ENCODE measurements at regions not wholly inside any gene's neighbourhood (a gene's known extent, or its start where the extent isn't known, plus 50 kb on each side); places are given as distances from the start of the nearest gene placed in this dataset.

DNA sequence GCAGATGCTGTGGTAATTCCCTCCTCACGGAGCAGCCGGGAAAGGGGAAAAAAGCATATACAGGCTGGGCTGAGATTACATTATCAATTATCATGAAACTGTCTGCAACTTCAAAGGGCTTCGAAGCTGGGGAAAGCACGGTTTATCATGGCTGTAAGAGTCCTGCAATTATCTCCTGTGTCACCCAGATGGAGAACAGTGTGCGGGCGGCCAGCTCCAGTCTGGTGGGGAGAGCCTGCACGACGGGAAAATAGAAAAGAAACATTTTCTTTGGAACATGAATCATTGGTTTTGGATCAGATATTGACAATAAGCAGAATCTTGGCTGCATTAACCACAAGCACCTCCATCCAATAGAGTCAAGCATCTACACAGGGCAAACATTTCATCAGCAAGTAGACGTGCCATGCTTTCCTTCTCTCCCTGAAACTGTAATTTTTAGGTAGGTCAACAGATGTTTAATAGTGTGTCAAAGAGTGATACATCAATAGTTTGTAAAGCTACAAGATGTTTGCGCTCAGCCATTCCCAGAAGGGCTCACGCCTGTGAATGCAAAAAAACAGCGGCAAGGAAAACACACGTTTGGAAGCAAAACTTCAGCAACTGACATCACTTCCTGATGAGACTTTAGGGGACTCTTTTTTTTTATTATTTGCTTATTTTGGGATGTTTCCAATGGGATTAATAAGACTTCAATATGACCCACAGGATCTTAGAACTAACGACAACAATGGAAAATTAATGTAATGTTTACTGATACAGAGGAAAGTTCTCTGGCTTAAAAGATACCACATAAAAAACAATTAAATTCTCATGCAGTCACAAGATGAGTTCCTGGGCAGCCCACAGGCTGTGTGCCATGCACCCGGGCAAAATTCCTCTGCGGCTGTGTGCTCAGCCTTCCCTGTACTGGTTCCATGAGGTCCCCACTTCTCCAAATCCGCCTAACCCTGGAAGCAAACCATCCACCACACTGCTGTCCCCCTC is 111.0 kb upstream of the SALL3 start:
- ChIA-PET POLR2A (no interaction called here), CTCF (no interaction called here)
- no peak for TF ChIP-seq CTCF (IDR thresholded peaks at IDR 0.05; ENCODE audit: control extremely low read depth, extremely low read depth, low read depth, missing control alignments)
- DNase-seq (ENCODE audit: extremely low spot score) = no peak

GRCh38 chr18:78871618-78872017 is 108.0 kb upstream of the SALL3 start:
- no peak for TF ChIP-seq CTCF (IDR thresholded peaks at IDR 0.05; ENCODE audit: control extremely low read depth, extremely low read depth, low read depth, missing control alignments)
- ChIA-PET POLR2A (no interaction called here), CTCF (interaction anchor here (0.9 kb wide), 1 partner anchor 14 kb away, joined by 3 read pairs; no protein-coding TSS in a partner anchor)
- DNase-seq (ENCODE audit: extremely low spot score) = no peak

- ChIA-PET POLR2A (no interaction called here), CTCF (interaction anchor here (0.6 to 1.1 kb wide), 2 partner anchors 9 to 27 kb away, joined by 3 read pairs; no protein-coding TSS in a partner anchor)
- TF ChIP-seq CTCF (IDR thresholded peaks at IDR 0.05; ENCODE audit: control extremely low read depth, extremely low read depth, low read depth, missing control alignments) = no peak
- DNase-seq (ENCODE audit: extremely low spot score) = no peak
These were observed 105.6 kb upstream of the SALL3 start for GRCh38 chr18:78873926-78874500.

- DNase-seq (ENCODE audit: extremely low spot score) = peak; percentile 40
- peak; percentile 61 for TF ChIP-seq CTCF (IDR thresholded peaks at IDR 0.05; ENCODE audit: control extremely low read depth, extremely low read depth, low read depth, missing control alignments)
- CTCF ChIA-PET = interaction anchor here (0.9 to 1.6 kb wide), 6 partner anchors 10 to 376 kb away, joined by 3 to 5 read pairs (median 4); no protein-coding TSS in a partner anchor
- POLR2A ChIA-PET = no interaction called here
These were observed 104.4 kb upstream of the SALL3 start for GRCh38 chr18:78875016-78875777.

- ChIA-PET CTCF (interaction anchor here (0.9 to 1.6 kb wide), 5 partner anchors 21 to 375 kb away, joined by 3 to 5 read pairs (median 4); no protein-coding TSS in a partner anchor), POLR2A (no interaction called here)
- DNase-seq (ENCODE audit: extremely low spot score) = no peak
- no peak for TF ChIP-seq CTCF (IDR thresholded peaks at IDR 0.05; ENCODE audit: control extremely low read depth, extremely low read depth, low read depth, missing control alignments)
These were observed 103.6 kb upstream of the SALL3 start for GRCh38 chr18:78875778-78876650.

All from GM10248 (cell line).